HG03196 (cell line): ENCODE measurements at regions not wholly inside any gene's neighbourhood (a gene's known extent, or its start where the extent isn't known, plus 50 kb on each side); places are given as distances from the start of the nearest gene placed in this dataset.
"Not testable (repeated sequence)": the region's sequence is repeated elsewhere in the genome, so short reads cannot be mapped to it uniquely, and the experiment has no call there.

ENCODE experiments used
- ATAC-seq: cut with Tn5 transposase; IDR thresholded peaks from one replicate; pipeline ENCODE4 v1.9.1; 2021; ENCODE audit not compliant: unreplicated experiment

GRCh38 chr13:24563087-24563486, 50.5 kb upstream of the PARP4 start:
- ATAC-seq = no peak

GRCh38 chr13:24563971-24564370, 51.4 kb upstream of the PARP4 start:
- ATAC-seq = not testable (repeated sequence)

DNA sequence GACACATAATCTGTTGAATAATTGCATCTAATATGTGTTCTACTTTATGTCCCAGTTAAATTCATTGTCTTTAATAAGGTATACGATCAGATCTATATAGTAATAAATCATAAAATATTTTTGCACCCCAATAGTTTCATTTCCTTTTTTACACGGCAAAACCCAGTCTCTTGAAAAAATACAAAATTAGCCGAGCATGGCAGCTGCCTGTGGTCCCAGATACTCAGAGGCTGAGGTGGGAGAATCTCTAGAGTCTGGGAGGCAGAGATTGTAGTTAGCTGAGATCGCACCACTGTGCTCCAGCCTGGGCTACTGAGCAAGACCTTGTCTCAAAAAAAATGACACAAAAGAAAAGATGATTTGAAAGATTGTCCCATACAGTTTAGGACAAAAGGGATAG, 52.3 kb upstream of the PARP4 start:
- peak; percentile 65 for ATAC-seq

- not testable (repeated sequence) for ATAC-seq
Observed at GRCh38 chr13:24567593-24567992, 55.0 kb upstream of the PARP4 start.

DNA sequence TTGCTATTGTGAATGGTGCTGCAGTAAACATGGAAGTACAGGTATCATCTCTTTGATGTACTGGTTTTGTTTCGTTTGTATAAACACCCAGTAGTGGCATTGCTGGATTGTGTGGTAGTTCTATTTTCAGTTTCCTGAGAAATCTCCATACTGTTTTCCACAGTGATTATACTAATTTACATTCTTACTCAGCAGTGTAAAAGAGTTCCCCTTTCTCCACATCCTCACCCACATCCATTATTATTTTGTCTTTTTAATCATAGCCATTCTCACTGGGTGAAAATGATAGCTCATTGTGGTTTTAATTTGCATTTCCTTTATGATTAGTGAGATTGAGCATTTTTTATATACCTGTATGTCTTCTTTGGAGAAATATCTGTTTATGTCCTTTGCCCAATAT, 62.3 kb upstream of the PARP4 start:
- no peak for ATAC-seq

DNA sequence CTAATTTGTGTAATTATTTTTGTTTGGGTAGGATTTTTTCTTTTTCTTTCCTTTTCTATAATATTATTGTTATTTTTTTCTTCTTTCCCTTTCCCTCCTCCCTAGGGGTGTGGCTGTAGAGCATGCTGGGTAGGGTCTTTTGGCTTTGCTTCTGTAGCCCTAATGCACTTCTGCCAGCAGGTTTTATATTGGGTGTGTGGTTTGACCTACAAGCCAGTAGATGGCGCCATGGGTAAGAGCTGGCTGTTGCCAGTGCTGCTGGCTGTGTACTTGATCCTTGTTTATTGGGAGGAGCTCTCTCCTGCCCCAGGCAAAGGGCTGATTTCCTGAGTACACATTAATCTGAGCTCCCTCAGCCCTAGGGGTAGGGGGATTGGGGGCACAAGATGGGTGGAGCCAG, 67.7 kb upstream of the PARP4 start:
- ATAC-seq = not testable (repeated sequence)

DNA sequence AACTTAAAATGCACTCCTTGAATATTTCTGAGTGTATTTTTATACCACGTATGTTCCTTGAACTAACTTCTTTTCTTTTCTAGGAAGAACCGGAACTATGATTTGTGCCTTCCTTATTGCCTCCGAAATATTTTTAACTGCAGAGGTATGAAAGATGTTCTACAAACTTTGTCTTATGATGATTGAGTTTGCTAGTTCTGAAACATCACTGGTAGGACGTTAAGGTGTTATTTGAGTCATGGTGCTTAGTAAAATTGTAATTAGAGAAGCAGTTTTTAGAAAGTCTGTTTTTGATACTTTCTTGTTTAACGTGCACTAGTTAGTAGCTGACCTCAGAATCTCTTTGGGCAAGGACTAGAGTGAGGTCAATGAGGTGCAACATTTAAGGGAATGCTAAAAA, 69.0 kb upstream of the PARP4 start:
- ATAC-seq = not testable (repeated sequence)

DNA sequence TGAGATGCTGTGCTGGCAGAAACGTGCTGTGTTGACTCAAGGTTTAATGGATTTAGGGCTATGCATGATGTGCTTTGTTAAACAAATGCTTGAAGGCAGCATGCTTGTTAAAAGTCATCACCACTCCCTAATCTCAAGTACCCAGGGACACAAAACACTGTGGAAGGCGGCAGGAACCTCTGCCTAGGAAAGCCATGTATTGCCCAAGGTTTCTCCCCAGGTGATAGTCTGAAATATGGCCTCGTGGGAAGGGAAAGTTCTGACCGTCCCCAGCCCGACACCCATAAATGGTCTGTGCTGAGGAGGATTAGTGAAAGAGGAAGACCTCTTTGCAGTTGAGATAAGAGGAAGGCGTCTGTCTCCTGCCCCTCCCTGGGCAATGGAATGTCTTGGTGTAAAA, 79.1 kb upstream of the PARP4 start:
- not testable (repeated sequence) for ATAC-seq

GRCh38 chr13:24597906-24598670, 82.1 kb upstream of the ATP12A start:
- ATAC-seq = not testable (repeated sequence)

- ATAC-seq = not testable (repeated sequence)
Observed at GRCh38 chr13:24599019-24599791, 81.0 kb upstream of the ATP12A start.

DNA sequence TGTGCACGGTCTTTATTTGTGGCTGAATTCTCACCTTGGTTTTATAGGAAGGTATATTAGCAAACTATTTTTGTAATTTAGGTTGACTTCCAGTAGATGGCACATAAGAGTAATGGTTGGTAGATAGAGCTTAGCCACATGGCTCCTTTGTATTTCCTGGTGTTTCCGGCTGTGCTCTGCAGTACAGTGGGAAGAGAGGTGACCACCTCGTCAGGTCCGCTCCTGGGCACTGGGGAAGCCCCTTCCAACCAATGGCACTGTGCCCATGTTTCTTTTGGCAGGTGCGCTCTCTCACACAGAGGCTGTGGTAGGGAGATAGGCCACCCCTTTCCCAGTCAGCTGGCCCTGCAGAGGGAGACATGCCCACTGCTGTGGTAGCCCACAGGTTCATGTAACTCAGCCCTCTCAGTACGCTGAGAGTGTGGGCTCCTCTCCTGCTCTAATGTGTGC, 74.3 kb upstream of the ATP12A start:
- ATAC-seq = no peak

DNA sequence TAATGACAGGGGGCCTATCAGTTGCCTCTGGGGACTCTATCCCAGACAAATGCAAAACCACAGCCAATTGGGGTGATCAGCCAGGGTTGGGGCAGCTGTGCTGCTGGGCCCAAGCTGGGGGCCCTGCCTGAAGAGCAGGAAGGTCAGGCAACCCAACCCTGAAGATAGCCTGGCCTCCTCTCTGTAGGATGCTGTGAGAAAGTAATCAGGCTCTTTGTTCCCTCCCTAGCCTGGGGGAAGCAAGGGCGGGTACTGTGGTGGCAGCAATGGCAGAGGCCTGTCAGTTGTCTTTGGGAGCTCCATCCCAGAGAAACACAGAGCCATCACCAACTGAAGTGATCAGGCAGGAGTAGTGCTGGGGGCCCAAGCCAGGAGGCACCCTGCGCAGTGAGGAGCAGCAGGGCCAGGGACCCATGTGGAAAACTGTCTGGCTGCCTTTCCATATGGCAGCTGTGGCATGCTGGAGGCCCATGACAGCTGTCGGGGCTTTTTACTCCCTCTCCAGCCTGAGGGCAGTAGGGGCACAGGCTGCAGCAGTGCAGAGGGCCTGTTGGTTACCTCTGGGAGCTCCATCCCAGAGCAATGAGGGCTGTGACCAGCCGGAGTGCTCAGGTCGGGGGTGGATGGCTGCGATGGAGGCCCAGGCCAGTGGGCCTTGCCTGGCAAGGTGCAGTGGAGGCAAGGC, 73.6 kb upstream of the ATP12A start:
- no peak for ATAC-seq

DNA sequence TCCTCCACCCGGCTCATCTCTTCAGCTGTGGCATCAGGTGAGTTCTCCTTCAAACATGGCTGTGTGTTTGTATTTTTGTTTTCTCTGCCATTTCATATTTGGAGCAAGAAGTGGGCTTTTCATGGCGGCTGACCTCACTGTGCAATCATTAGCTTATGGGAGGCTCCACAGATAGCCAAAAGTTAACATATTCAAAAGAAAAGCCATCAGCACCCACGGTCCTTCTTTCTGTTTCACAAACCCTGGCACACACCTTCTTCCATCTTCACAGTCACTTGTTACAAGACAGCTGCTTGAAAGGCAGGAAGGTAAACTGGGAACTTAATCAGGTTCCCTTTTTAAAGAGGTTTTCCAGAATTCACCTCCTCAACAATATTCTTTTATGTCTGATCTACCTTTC, 69.3 kb upstream of the ATP12A start:
- no peak for ATAC-seq

GRCh38 chr13:24612726-24613125, 67.5 kb upstream of the ATP12A start:
- ATAC-seq = no peak

- ATAC-seq = no peak
Observed at GRCh38 chr13:24613128-24613527, 67.1 kb upstream of the ATP12A start.

DNA sequence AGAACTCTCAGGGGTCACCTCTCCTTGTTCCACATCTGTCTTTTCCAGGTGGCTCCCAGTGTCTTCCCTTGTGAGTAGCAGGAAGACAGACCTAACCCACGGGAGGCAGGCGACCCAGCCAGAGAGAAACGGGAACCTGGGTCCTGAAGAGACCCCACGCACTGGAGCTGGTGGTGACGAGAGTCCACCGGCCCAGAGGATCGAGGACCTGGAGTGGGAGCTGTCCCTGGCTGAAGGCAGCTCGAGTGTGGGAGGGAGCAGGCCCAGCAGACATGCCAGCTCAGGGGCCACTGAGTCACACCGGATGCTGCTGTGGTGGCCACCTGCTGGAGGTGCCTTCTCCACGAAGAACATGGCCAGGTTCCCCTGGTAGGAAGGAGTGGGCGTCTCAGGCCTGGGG, 66.5 kb upstream of the ATP12A start:
- ATAC-seq = no peak

- ATAC-seq = no peak
Observed at GRCh38 chr13:24614306-24615080, 65.7 kb upstream of the ATP12A start.

- ATAC-seq = no peak
Observed at GRCh38 chr13:24615114-24615513, 65.1 kb upstream of the ATP12A start.

DNA sequence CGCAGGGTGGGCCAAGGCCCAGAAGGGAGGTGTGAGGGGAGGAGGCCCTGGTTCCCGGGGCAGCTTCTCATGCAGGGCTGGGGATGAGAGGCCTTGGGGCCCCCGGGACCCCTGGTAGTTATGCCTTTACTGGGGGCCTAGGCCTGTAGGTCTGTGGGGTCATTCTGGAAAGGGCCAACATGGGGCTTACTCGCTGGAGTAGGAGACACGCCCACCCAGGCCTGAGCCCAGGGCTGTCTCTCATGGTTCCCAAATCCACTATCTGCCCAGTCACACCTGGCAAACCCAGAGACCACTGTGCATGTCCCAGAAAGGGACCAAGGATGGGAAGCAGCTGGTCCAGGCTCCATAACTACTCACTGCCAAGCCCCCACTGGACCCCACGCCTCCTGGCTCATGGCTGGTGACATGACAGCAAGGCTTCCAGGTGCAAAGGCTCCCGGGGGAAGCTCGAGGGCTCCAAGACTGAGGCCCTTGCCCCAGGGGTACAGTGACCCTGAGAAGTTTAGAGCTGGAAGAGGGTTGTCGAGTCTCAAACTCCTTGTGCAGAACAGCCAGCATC, 64.2 kb upstream of the ATP12A start:
- ATAC-seq = no peak

GRCh38 chr13:24616514-24616913, 63.7 kb upstream of the ATP12A start:
- no peak for ATAC-seq
